ENCODE measurements at regions not wholly inside any gene's neighbourhood (a gene's known extent, or its start where the extent isn't known, plus 50 kb on each side); places are given as distances from the start of the nearest gene placed in this dataset.

- no peak for TF ChIP-seq POLR2A (IDR thresholded peaks at IDR 0.05)
- no peak for TF ChIP-seq CTCF (IDR thresholded peaks at IDR 0.05)
Observed at GRCh38 chr15:58282060-58282708, 144.0 kb downstream of the AQP9 start.
